ENCODE measurements at regions not wholly inside any gene's neighbourhood (a gene's known extent, or its start where the extent isn't known, plus 50 kb on each side); places are given as distances from the start of the nearest gene placed in this dataset.

DNA sequence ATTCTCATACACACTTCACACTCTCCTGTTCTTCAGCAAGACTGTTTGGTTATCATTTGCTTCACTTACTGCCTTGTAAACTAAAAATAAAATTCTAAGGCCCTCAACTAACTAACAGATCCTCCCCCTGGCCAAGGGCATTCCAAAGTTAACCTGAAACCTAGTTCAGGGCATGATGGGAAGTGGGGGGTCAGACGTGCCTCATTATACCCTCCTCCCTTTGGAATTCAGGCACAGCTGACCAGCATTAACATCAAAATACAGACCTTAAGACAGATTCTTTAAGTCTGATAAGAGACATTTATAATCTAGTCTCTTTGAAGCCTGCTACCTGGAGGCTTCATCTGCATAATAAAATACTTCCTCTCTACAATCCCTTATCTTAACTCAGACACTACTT is 221.0 kb downstream of the NOL4 start:
- no peak overlapping the region for H3K4me3 ChIP-seq
- intact Hi-C loops (cut with DNase I): no loop called here
- TF ChIP-seq, protein P1, sequence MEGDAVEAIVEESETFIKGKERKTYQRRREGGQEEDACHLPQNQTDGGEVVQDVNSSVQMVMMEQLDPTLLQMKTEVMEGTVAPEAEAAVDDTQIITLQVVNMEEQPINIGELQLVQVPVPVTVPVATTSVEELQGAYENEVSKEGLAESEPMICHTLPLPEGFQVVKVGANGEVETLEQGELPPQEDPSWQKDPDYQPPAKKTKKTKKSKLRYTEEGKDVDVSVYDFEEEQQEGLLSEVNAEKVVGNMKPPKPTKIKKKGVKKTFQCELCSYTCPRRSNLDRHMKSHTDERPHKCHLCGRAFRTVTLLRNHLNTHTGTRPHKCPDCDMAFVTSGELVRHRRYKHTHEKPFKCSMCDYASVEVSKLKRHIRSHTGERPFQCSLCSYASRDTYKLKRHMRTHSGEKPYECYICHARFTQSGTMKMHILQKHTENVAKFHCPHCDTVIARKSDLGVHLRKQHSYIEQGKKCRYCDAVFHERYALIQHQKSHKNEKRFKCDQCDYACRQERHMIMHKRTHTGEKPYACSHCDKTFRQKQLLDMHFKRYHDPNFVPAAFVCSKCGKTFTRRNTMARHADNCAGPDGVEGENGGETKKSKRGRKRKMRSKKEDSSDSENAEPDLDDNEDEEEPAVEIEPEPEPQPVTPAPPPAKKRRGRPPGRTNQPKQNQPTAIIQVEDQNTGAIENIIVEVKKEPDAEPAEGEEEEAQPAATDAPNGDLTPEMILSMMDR (IDR thresholded peaks at IDR 0.05): no peak
- TF ChIP-seq POLR2A (IDR thresholded peaks at IDR 0.05) (no peak), EP300 (IDR thresholded peaks at IDR 0.05) (no peak), POLR2AphosphoS5 (IDR thresholded peaks at IDR 0.05) (no peak)
- H3K9me3 ChIP-seq: no peaks in the 10 kb centered on the region
- no peak for DNase-seq
- no peaks in the 10 kb centered on the region for H3K27me3 ChIP-seq
- H3K27ac ChIP-seq: no peak overlapping the region
- no peaks in the 10 kb centered on the region for H3K4me1 ChIP-seq
- no peaks in the 10 kb centered on the region for H3K36me3 ChIP-seq
- WGBS, 2 donors: 47 to 52% methylated on average over 1 of the region's 1 CpG

DNA sequence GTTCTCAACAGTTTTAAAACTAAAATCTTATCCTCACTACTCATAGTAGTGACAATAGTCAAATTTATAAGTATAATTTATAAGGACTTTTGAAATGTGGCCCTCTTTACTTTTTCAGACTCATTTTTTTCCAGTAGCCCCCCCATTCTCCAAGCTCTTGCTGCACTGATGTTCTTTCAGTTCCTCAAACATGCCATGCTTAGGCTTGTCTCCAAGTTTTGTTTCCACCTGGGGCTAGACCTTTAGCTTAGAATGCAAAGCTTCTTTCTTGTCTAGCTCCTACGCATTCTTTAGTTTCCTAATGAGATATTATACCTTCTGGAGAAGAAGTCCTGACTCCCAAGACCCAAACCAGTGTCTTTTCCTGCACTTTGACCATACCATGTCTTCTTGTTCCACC is 222.6 kb downstream of the NOL4 start:
- Histone ChIP-seq H3K4me3 (no peak overlapping the region), H3K9me3 (no peaks in the 10 kb centered on the region), H3K27me3 (no peaks in the 10 kb centered on the region), H3K4me1 (no peaks in the 10 kb centered on the region), H3K36me3 (no peaks in the 10 kb centered on the region), H3K27ac (no peak overlapping the region)
- WGBS, 2 donors: 84 to 86% methylated on average over 1 of the region's 1 CpG
- intact Hi-C loops (cut with DNase I): no loop called here
- TF ChIP-seq POLR2AphosphoS5 (IDR thresholded peaks at IDR 0.05) (no peak), EP300 (IDR thresholded peaks at IDR 0.05) (no peak), POLR2A (IDR thresholded peaks at IDR 0.05) (no peak)
- TF ChIP-seq, protein P1 (IDR thresholded peaks at IDR 0.05): no peak
- no peak for DNase-seq

DNA sequence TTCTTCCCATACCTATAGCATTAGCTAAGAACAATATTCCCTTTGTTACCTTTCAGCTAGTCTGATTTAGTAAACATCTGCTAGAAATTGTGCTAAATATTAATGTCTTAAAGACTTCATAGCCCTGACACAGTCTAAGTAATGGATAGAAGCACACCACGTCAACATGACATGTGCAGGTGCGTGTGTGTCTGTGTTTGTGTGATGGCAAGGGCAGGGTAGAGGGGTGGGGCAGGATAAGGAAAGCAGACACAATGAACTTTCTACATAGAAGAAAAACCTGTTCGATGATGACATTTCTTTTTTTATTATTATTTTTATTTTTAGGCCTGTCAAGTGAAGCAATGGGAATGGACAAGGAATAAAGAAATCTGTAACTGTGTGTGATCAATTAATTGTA is 223.3 kb downstream of the NOL4 start:
- intact Hi-C loops (cut with DNase I): no loop called here
- Histone ChIP-seq H3K4me3 (no peak overlapping the region), H3K4me1 (no peaks in the 10 kb centered on the region), H3K27me3 (no peaks in the 10 kb centered on the region), H3K27ac (no peak overlapping the region), H3K36me3 (no peaks in the 10 kb centered on the region), H3K9me3 (no peaks in the 10 kb centered on the region)
- no peak for DNase-seq
- TF ChIP-seq POLR2AphosphoS5 (IDR thresholded peaks at IDR 0.05): no peak
- TF ChIP-seq, protein P1 (IDR thresholded peaks at IDR 0.05): no peak
- TF ChIP-seq EP300 (IDR thresholded peaks at IDR 0.05): no peak
- TF ChIP-seq POLR2A (IDR thresholded peaks at IDR 0.05): no peak
- WGBS, 2 donors: 19 to 65% methylated on average over 3 of the region's 3 CpGs

- Histone ChIP-seq H3K4me3 (no peak overlapping the region), H3K36me3 (no peaks in the 10 kb centered on the region), H3K27me3 (no peaks in the 10 kb centered on the region), H3K27ac (no peak overlapping the region), H3K4me1 (no peaks in the 10 kb centered on the region), H3K9me3 (no peaks in the 10 kb centered on the region)
- intact Hi-C loops (cut with DNase I): no loop called here
- 85 to 90% methylated on average over 3 of the region's 3 CpGs for WGBS, 2 donors
- no peak for TF ChIP-seq POLR2A (IDR thresholded peaks at IDR 0.05)
- no peak for TF ChIP-seq EP300 (IDR thresholded peaks at IDR 0.05)
- TF ChIP-seq, protein P1 (IDR thresholded peaks at IDR 0.05): no peak
- TF ChIP-seq POLR2AphosphoS5 (IDR thresholded peaks at IDR 0.05): no peak
- no peak for DNase-seq
Measured at GRCh38 chr18:33987206-33987605, 237.5 kb downstream of the NOL4 start.

- TF ChIP-seq POLR2A (IDR thresholded peaks at IDR 0.05): no peak
- TF ChIP-seq, protein P1 (IDR thresholded peaks at IDR 0.05): no peak
- no peak for TF ChIP-seq POLR2AphosphoS5 (IDR thresholded peaks at IDR 0.05)
- TF ChIP-seq EP300 (IDR thresholded peaks at IDR 0.05): no peak
- no peak for DNase-seq
- H3K4me1 ChIP-seq: no peaks in the 10 kb centered on the region
- no peak overlapping the region for H3K4me3 ChIP-seq
- H3K27ac ChIP-seq: no peak overlapping the region
- no peaks in the 10 kb centered on the region for H3K36me3 ChIP-seq
- 53 to 81% methylated on average over 2 of the region's 2 CpGs for WGBS, 2 donors
- H3K27me3 ChIP-seq: no peaks in the 10 kb centered on the region
- intact Hi-C loops (cut with DNase I): no loop called here
- H3K9me3 ChIP-seq: no peaks in the 10 kb centered on the region
Measured at GRCh38 chr18:33983126-33983525, 241.6 kb downstream of the NOL4 start.
